Lower leg skin (tissue), 3 donors: ENCODE measurements at regions not wholly inside any gene's neighbourhood (a gene's known extent, or its start where the extent isn't known, plus 50 kb on each side); places are given as distances from the start of the nearest gene placed in this dataset.
"Not testable (repeated sequence)": the region's sequence is repeated elsewhere in the genome, so short reads cannot be mapped to it uniquely, and the experiment has no call there.

Source experiments
- POLR2A ChIP-seq, 2 donors: fragments of 450-650 bp; IDR thresholded peaks; one replicate each; pipeline ENCODE4 v1.6.1; 2016 to 2017; ENCODE audit warnings: antibody characterized with exemption in 2 of 2, mild to moderate bottlenecking in 1 of 2, moderate library complexity in 1 of 2
- TF ChIP-seq, protein P1 (sequence below), 3 donors: fragments of 450-650 bp; IDR thresholded peaks; one replicate each; pipeline ENCODE4 v1.5.1; 2016; ENCODE audit warnings: antibody characterized with exemption in 3 of 3, mild to moderate bottlenecking in 3 of 3, moderate library complexity in 2 of 3

DNA sequence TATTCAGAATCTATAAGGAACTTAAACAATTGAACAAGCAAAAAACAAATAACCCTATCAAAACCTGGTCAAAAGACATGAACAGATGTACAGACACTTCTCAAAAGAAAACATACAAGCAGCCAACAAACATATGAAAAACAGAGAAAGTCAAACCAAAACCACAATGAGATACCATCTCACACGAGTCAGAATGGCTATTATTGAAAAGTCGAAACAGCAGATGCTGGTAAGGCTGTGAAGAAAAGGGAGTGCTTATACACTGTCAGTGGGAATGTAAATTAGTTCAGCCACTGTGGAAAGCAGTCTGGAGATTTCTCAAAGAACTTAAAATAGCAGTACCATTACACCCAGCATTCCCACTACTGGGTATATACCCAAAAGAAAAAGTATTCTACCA, 520.1 kb downstream of the LTN1 start:
- TF ChIP-seq, protein P1, sequence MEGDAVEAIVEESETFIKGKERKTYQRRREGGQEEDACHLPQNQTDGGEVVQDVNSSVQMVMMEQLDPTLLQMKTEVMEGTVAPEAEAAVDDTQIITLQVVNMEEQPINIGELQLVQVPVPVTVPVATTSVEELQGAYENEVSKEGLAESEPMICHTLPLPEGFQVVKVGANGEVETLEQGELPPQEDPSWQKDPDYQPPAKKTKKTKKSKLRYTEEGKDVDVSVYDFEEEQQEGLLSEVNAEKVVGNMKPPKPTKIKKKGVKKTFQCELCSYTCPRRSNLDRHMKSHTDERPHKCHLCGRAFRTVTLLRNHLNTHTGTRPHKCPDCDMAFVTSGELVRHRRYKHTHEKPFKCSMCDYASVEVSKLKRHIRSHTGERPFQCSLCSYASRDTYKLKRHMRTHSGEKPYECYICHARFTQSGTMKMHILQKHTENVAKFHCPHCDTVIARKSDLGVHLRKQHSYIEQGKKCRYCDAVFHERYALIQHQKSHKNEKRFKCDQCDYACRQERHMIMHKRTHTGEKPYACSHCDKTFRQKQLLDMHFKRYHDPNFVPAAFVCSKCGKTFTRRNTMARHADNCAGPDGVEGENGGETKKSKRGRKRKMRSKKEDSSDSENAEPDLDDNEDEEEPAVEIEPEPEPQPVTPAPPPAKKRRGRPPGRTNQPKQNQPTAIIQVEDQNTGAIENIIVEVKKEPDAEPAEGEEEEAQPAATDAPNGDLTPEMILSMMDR (IDR thresholded peaks at IDR 0.05): not testable (repeated sequence)
- not testable (repeated sequence) for TF ChIP-seq POLR2A (IDR thresholded peaks at IDR 0.05)
